ENCODE measurements at regions not wholly inside any gene's neighbourhood (a gene's known extent, or its start where the extent isn't known, plus 50 kb on each side); places are given as distances from the start of the nearest gene placed in this dataset.

DNA sequence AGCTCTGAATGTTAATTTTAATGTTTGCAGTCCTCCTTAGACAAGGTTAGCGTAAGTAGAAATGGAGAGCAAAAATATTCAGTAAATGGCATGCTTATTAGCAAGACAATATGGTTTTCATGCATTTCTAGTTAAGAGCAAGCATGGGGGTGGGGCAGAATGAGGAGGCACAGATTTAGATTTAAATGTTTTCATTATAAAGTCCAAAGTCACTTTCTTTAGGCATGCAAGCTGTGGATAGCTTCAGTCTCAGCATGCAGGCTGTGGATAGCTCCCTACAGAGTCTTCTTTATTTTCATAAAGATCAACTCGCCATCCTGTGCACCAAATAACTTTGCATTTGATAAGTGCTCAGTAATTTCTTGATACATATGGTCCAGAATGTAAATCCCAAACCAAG is 1294.5 kb upstream of the ADGRL2 start:
- TF ChIP-seq, protein P1, sequence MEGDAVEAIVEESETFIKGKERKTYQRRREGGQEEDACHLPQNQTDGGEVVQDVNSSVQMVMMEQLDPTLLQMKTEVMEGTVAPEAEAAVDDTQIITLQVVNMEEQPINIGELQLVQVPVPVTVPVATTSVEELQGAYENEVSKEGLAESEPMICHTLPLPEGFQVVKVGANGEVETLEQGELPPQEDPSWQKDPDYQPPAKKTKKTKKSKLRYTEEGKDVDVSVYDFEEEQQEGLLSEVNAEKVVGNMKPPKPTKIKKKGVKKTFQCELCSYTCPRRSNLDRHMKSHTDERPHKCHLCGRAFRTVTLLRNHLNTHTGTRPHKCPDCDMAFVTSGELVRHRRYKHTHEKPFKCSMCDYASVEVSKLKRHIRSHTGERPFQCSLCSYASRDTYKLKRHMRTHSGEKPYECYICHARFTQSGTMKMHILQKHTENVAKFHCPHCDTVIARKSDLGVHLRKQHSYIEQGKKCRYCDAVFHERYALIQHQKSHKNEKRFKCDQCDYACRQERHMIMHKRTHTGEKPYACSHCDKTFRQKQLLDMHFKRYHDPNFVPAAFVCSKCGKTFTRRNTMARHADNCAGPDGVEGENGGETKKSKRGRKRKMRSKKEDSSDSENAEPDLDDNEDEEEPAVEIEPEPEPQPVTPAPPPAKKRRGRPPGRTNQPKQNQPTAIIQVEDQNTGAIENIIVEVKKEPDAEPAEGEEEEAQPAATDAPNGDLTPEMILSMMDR (IDR thresholded peaks at IDR 0.05; ENCODE audit: extremely low read depth, insufficient read depth, missing control alignments) = no peak
- in situ Hi-C loops (cut with MboI; ENCODE audit: low pct_unique_long_range_greater_than_20kb, low sequenced_read_pairs, unreplicated experiment) = no loop called here
- DNase-seq (ENCODE audit: low spot score) = no peak

DNA sequence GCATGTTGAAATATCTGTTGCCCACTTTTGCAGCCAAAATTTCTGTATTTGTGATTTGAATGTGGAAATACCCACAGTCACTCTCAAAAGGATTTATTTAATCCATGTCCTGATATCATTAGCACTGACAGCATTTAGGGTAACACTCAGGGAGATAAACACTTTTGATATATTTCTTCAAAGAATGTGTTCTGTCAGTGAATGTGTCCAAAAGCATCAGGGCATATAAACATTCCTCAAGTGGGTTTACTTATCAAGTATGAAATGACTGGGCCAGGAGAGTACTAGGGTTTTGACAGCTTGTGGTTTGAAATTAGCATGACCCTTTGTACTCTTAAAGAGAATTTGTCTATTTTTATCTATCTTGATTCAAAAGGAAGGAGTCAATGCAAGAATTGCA is 1302.1 kb upstream of the ADGRL2 start:
- no peak for DNase-seq (ENCODE audit: low spot score)
- TF ChIP-seq, protein P1 (IDR thresholded peaks at IDR 0.05; ENCODE audit: extremely low read depth, insufficient read depth, missing control alignments) = no peak
- in situ Hi-C loops (cut with MboI; ENCODE audit: low pct_unique_long_range_greater_than_20kb, low sequenced_read_pairs, unreplicated experiment) = no loop called here

DNA sequence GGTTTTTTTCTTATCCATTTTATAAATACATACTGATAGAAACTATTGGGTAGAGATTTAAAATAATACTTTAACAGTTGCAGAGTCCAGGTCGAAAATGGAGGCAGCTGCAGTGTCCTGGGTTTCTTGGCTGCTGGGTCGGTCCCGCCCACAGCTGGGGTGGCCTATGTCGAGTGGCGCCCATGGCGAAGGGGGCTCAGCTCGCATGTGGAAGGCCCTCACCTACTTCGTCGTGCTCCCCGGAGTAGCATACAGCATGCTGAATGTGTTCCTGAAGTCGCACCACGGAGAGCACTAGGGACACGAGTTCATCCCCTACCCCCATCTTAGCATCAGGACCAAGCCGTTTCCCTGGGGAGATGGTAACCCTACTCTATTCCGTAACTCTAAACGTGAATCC is 1304.9 kb upstream of the ADGRL2 start:
- no peak for DNase-seq (ENCODE audit: low spot score)
- in situ Hi-C loops (cut with MboI; ENCODE audit: low pct_unique_long_range_greater_than_20kb, low sequenced_read_pairs, unreplicated experiment) = no loop called here
- TF ChIP-seq, protein P1 (IDR thresholded peaks at IDR 0.05; ENCODE audit: extremely low read depth, insufficient read depth, missing control alignments) = no peak

DNA sequence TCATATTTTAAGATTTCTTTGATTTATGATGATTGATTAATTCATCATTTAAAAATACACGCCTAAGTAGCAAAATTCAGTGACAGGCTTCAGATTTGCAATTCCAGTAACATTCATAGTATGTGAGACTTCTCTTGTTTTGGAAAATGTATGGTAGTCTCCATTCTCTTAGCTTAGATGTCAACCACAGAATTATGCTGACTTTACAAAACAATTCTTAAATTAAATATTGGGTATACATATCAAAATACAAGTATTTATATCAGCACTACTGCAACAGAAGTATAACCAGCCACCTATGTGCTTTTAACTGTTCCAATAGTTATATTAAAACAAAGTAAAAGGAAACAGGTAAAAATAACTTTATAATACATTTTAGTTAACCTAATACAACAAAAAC is 1328.6 kb upstream of the ADGRL2 start:
- TF ChIP-seq, protein P1 (IDR thresholded peaks at IDR 0.05; ENCODE audit: extremely low read depth, insufficient read depth, missing control alignments) = no peak
- no peak for DNase-seq (ENCODE audit: low spot score)
- in situ Hi-C loops (cut with MboI; ENCODE audit: low pct_unique_long_range_greater_than_20kb, low sequenced_read_pairs, unreplicated experiment) = no loop called here

DNA sequence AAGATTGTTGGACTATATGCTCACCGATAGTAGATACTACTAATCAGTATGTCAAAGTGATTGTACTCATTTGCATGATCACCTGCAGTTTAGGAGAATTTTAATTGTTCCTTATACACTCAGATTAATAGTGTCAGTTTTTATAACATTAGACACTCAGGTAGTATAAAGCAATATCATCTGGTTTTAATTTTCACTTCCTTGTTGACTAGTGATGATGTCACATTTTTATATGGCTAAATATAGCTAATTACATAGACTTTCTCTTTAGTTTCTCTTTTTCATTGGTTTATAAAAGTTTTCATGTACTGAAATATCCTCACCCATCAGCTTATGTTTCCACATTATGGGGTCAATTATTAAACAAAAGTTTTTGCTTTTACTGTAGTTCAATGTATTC is 1332.4 kb upstream of the ADGRL2 start:
- in situ Hi-C loops (cut with MboI; ENCODE audit: low pct_unique_long_range_greater_than_20kb, low sequenced_read_pairs, unreplicated experiment) = no loop called here
- TF ChIP-seq, protein P1 (IDR thresholded peaks at IDR 0.05; ENCODE audit: extremely low read depth, insufficient read depth, missing control alignments) = no peak
- DNase-seq (ENCODE audit: low spot score) = no peak

DNA sequence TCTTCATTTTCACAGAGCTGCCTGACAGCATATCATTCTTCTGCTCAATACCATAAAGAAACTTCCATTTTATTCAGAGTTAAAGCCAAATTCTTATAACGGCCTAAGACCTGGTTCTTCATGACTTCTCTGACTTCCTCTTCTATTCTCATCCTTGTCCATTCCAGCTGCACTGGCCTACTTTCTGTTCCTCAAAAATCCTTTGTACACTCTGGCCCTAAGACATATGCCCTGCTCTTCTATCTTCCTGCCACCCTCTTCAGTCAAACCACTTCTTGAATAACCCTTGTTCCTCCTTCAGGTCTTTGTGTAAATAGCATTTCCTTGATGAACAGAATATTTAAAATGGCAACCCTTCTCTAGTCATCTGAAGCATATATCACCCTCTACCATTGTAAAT is 1338.7 kb upstream of the ADGRL2 start:
- TF ChIP-seq, protein P1 (IDR thresholded peaks at IDR 0.05; ENCODE audit: extremely low read depth, insufficient read depth, missing control alignments) = no peak
- in situ Hi-C loops (cut with MboI; ENCODE audit: low pct_unique_long_range_greater_than_20kb, low sequenced_read_pairs, unreplicated experiment) = no loop called here
- no peak for DNase-seq (ENCODE audit: low spot score)

DNA sequence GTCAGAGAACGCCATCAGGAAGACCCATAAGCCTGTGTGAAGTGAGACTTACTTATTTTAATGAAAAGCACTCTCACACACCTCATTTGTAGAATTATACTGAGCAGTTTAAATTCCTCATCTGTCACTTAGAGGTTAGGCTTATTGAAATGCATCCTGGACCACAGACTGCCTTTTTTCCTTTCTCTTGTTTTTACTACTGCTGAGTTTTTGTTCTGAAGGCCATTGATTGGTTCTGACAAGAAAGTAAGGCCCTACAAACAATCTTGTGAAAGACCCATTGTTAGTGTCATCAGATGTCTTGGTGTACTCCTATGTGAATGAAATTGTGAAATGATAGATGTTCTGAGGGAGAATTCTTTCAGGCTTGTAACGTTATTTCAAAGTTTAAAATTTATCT is 1343.3 kb upstream of the ADGRL2 start:
- in situ Hi-C loops (cut with MboI; ENCODE audit: low pct_unique_long_range_greater_than_20kb, low sequenced_read_pairs, unreplicated experiment) = no loop called here
- TF ChIP-seq, protein P1 (IDR thresholded peaks at IDR 0.05; ENCODE audit: extremely low read depth, insufficient read depth, missing control alignments) = no peak
- DNase-seq (ENCODE audit: low spot score) = no peak

Measured in GM13977 (cell line).